Fibroblast of pulmonary artery (primary cell): ENCODE measurements at regions not wholly inside any gene's neighbourhood (a gene's known extent, or its start where the extent isn't known, plus 50 kb on each side); places are given as distances from the start of the nearest gene placed in this dataset.
"Not testable (repeated sequence)": the region's sequence is repeated elsewhere in the genome, so short reads cannot be mapped to it uniquely, and the experiment has no call there.

Source experiments
- DNase-seq: peaks from one replicate; pipeline ENCODE4 v3.0.0-alpha.2; 2010; ENCODE audit warnings: low read depth
- H3K4me3 ChIP-seq: replicated peaks from 2 replicates; pipeline ENCODE4 v1.5.1; 2011; ENCODE audit warnings: low read depth, mild to moderate bottlenecking, control low read depth, low read length, moderate library complexity
- TF ChIP-seq, protein P1 (sequence below): IDR thresholded peaks from 2 replicates; pipeline ENCODE4 v1.5.1; 2011; ENCODE audit warnings: mild to moderate bottlenecking, control low read depth, low read length, inconsistent platforms; ENCODE audit errors: missing control alignments

DNA sequence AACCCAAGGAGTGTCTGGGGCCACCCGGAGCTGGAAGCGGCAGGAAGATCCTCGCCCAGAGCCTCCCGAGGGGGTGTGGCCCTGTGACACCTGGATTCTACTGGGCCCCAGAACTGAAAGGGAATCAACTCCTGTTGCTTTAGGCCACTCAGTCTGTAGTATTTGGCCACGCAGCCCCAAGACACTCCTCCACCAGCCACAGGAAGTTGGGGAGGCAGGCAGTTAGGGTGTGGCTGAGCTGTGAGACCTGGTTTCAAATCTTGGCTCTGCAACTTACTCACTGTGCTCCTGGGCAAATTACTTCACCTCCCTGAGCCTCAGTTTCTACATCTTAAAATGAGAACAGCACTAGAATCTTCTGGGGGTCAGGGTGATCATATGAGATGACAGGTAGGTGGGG lies 119.8 kb upstream of the PPP1R26 start:
- no peak overlapping the region for H3K4me3 ChIP-seq
- TF ChIP-seq, protein P1, sequence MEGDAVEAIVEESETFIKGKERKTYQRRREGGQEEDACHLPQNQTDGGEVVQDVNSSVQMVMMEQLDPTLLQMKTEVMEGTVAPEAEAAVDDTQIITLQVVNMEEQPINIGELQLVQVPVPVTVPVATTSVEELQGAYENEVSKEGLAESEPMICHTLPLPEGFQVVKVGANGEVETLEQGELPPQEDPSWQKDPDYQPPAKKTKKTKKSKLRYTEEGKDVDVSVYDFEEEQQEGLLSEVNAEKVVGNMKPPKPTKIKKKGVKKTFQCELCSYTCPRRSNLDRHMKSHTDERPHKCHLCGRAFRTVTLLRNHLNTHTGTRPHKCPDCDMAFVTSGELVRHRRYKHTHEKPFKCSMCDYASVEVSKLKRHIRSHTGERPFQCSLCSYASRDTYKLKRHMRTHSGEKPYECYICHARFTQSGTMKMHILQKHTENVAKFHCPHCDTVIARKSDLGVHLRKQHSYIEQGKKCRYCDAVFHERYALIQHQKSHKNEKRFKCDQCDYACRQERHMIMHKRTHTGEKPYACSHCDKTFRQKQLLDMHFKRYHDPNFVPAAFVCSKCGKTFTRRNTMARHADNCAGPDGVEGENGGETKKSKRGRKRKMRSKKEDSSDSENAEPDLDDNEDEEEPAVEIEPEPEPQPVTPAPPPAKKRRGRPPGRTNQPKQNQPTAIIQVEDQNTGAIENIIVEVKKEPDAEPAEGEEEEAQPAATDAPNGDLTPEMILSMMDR = no peak
- DNase-seq = no peak

DNA sequence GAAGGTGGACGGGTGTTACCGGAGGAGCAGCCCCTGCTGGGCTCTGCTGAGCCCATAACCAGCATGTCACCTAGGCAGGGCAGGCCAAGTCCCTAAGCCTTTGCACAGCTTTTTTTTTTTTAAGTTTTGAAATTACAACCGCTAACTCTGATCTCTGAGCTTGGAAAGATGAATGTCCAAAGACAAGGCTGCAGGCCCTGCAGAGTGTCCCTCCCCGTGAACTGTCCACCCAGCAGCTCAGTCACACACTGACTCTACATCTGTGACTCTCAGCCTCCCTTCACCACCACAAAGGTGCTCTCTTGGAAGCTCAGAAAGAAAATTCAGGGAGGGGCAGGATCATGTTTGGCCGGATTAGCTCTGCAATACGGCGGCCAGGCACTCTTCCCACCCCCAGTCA lies 119.0 kb upstream of the PPP1R26 start:
- H3K4me3 ChIP-seq = no peak overlapping the region
- no peak for DNase-seq
- TF ChIP-seq, protein P1 = no peak

DNA sequence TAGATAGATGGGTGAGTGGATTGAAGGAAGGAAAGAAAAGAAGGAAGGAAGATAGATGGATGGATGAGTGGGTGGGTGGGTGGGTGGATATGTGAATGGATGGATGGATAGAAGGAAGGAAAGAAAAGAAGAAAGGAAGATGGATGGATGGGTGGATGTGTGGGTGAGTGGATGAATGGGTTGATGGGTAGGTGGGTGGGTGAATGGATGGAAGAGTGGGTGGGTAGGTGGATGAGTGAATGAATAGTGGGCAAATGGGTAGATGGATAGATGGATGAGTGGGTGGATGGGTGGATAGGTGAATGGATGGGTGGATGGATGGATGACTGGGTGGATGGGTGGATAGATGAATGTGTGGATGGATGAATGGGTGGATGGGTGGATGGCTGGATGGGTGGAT lies 117.9 kb upstream of the PPP1R26 start:
- not testable (repeated sequence) for DNase-seq, H3K4me3 ChIP-seq

DNA sequence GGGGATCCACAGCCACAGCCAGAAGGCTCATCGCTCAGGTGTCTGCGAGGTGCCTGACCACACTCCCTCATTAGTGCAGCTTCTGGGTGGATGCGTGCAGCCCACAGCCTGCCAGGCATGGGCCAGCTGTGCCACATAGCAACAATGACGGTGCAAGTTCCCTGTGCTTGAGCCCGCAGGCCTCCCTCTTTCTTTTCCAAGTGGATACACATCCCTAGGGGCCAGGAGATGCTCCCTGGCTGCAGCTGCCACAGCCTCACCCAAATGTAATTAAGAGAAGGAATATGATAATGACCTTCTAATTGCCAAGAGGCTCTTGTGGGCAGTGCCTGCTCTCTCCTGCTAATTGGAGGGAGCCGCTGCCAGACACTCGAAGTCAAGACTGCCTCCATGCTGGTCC lies 116.0 kb upstream of the PPP1R26 start:
- H3K4me3 ChIP-seq = no peak overlapping the region
- DNase-seq = no peak
- TF ChIP-seq, protein P1 = no peak

DNA sequence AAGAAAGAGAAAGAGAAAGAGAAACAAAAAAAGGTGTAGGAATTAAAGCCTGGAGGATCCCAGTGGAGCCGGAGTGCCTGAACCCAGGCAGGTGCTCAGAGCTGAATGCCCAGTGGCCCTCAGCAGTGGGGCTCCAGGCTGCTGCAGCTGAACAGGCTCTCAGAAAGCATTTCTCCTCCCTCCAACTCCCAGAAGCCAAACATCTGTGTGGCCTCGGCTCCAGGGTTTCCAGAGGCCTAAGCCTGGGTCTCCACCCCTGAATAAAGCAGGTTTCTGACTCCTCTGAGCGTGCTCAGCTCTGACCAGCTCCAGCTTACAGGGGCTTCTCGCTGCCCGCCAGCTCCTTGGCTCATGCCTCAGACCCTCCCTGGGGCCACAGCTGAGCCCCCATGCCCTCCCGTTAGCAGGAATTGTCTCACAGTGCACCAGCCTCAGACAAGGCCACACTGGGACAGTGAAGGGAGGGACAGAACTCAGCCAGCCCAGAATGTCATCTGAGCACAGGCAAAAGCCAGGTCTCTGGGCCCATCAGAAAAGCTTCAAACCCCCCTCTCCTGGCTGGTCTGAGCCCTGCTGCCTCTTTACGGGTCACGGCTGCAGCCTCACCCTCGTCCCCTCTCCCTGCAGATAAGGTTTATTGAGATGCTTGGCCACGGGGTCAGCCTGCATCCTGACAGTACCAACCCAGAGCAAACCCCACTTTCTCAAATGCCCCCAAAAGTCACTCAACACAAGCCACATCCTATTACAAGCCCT lies 114.4 kb upstream of the PPP1R26 start:
- no peak for DNase-seq
- no peak overlapping the region for H3K4me3 ChIP-seq
- TF ChIP-seq, protein P1 = no peak

DNA sequence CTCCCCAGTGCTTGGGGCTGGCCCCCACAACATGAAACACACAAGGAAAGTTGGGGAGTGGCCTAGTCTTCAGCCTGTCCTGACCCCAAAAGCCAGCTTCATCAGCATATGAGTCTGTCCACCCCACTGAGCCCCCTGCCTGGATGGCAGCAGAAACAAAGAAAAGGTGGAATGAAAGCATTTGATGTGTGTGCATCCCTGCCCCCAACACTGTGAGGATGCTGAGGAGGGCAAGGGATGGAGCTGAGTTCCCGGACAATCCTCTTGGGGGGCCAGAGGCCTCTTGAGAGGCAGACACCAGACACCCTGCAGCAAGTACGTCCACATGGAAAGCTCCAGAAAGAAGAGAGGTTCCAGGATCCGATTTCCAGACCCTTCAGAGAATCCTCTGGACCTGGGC lies 113.5 kb upstream of the PPP1R26 start:
- no peak overlapping the region for H3K4me3 ChIP-seq
- no peak for DNase-seq
- TF ChIP-seq, protein P1 = no peak

DNA sequence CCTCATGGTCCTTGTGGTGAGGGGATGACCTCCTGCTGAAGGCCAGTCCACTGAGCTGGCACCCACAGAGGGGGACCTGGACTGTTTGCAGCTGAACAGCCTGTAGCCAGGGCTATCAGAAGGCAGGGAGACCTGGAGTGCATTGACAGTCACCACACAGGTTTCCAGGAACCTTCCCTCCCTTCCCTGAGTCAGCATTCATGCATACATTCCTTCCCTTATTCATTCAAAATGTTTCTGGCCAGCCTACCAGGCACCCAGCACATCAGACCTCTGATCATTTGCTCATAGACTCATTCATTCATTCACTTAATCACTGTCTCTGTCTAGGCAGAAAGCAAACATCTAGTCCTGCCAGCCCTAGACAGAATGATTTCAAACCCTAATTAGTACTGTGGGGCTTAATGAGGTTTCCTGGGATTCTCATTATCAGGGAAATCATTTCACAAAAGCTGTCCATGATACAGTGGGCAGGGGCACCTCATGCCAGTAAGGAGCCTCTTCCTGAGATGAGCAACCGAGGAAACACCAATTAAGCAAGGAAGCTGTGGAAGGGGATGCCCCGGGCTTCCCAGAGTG lies 110.1 kb upstream of the PPP1R26 start:
- no peak overlapping the region for H3K4me3 ChIP-seq
- no peak for DNase-seq

More for the DNA sequence above, 110.1 kb upstream of the PPP1R26 start:
- TF ChIP-seq, protein P1 = no peak
